Osteoblast (primary cell): ENCODE measurements at regions not wholly inside any gene's neighbourhood (a gene's known extent, or its start where the extent isn't known, plus 50 kb on each side); places are given as distances from the start of the nearest gene placed in this dataset. TPM values are rescaled to one million over a fixed set of nuclear protein-coding genes. Genes with fewer than 3 reads are reported as not detected.

Experiments
- DNase-seq: peaks from one replicate; pipeline ENCODE4 v3.0.0; 2011; ENCODE audit warnings: low spot score, mixed read lengths; ENCODE audit not compliant: insufficient read length; ENCODE audit errors: missing footprints
- H2AFZ ChIP-seq: 2 replicates; pipeline ENCODE4 v1.6.0; 2011; ENCODE audit warnings: mild to moderate bottlenecking, low read length
- H3K27ac ChIP-seq: 2 replicates; pipeline ENCODE4 v1.5.1; 2011; ENCODE audit warnings: mild to moderate bottlenecking, low read depth, low read length, moderate library complexity
- H3K27me3 ChIP-seq: 2 replicates; pipeline ENCODE4 v1.6.0; 2012; ENCODE audit warnings: mild to moderate bottlenecking, control low read depth, inconsistent platforms, low read length, moderate library complexity; ENCODE audit not compliant: insufficient read depth
- H3K36me3 ChIP-seq: 2 replicates; pipeline ENCODE4 v1.5.1; 2011; ENCODE audit warnings: mild to moderate bottlenecking, low read length, control low read depth, moderate library complexity; ENCODE audit not compliant: insufficient read depth
- H3K4me1 ChIP-seq: 2 replicates; pipeline ENCODE4 v1.5.1; 2011; ENCODE audit warnings: mild to moderate bottlenecking, low read length, control low read depth, moderate library complexity; ENCODE audit not compliant: insufficient read depth
- H3K4me2 ChIP-seq: 2 replicates; pipeline ENCODE4 v1.6.0; 2011; ENCODE audit warnings: mild to moderate bottlenecking, low read length; ENCODE audit not compliant: insufficient read depth
- H3K4me3 ChIP-seq: fragments of 200-600 bp; sonication (generic); 3 replicates; pipeline ENCODE4 v1.5.1; 2012; ENCODE audit warnings: mild to moderate bottlenecking, low read length, inconsistent platforms; ENCODE audit not compliant: insufficient read depth
- H3K79me2 ChIP-seq: 2 replicates; pipeline ENCODE4 v1.6.0; 2012; ENCODE audit warnings: mild to moderate bottlenecking, low read length, control low read depth, inconsistent platforms; ENCODE audit not compliant: insufficient read depth
- H3K9me3 ChIP-seq: 2 replicates; pipeline ENCODE4 v1.5.1; 2011; ENCODE audit warnings: low read depth, low read length, control low read depth
- H4K20me1 ChIP-seq: 2 replicates; pipeline ENCODE4 v1.6.0; 2012; ENCODE audit warnings: mild to moderate bottlenecking, low read length, control low read depth; ENCODE audit not compliant: insufficient read depth
- CTCF ChIP-seq: IDR thresholded peaks from 2 replicates; pipeline ENCODE4 v1.5.1; 2011; ENCODE audit warnings: mild to moderate bottlenecking, low read depth, low read length, moderate library complexity; ENCODE audit errors: extremely low read depth
- small RNA-seq: library from RNA; depleted of rRNA; stranded (forward); fragments of <200 nt; gene quantifications from one replicate; pipeline ENCODE3, GENCODE V24; 2012

- Histone ChIP-seq H3K36me3 (no peaks in the 10 kb centered on the region), H2AFZ (no peak overlapping the region), H3K79me2 (no peaks in the 10 kb centered on the region), H4K20me1 (no peaks in the 10 kb centered on the region), H3K27me3 (no peaks in the 10 kb centered on the region), H3K9me3 (no peaks in the 10 kb centered on the region), H3K4me1 (peaks cover 3% of the 10 kb centered on the region), H3K4me3 (no peak overlapping the region), H3K27ac (no peak overlapping the region), H3K4me2 (no peak overlapping the region)
- no peak for TF ChIP-seq CTCF
- DNase-seq, result no peak
Observed at GRCh38 chr13:67292886-67293285, 62.8 kb upstream of the PCDH9 start.

- Histone ChIP-seq H2AFZ (no peak overlapping the region), H3K27me3 (no peaks in the 10 kb centered on the region), H3K79me2 (no peaks in the 10 kb centered on the region), H3K9me3 (no peaks in the 10 kb centered on the region), H3K4me1 (no peaks in the 10 kb centered on the region), H3K4me3 (no peak overlapping the region), H3K27ac (no peak overlapping the region), H4K20me1 (no peaks in the 10 kb centered on the region), H3K36me3 (no peaks in the 10 kb centered on the region), H3K4me2 (no peak overlapping the region)
- DNase-seq, result no peak
- no peak for TF ChIP-seq CTCF
Observed at GRCh38 chr13:67285611-67286010, 55.5 kb upstream of the PCDH9 start.

- Histone ChIP-seq H3K9me3 (no peaks in the 10 kb centered on the region), H3K4me2 (no peak overlapping the region), H4K20me1 (no peaks in the 10 kb centered on the region), H3K27ac (no peak overlapping the region), H3K4me1 (peaks cover 5% of the 10 kb centered on the region), H3K36me3 (no peaks in the 10 kb centered on the region), H3K79me2 (no peaks in the 10 kb centered on the region), H2AFZ (no peak overlapping the region), H3K4me3 (no peak overlapping the region), H3K27me3 (no peaks in the 10 kb centered on the region)
- no peak for TF ChIP-seq CTCF
- DNase-seq, result no peak
Observed at GRCh38 chr13:67283637-67284036, 53.5 kb upstream of the PCDH9 start.

- H3K4me2 ChIP-seq, result no peak overlapping the region
- no peak overlapping the region for H2AFZ ChIP-seq
- DNase-seq, result no peak
- H3K36me3 ChIP-seq, result no peaks in the 10 kb centered on the region
- TF ChIP-seq CTCF, result no peak
- no peaks in the 10 kb centered on the region for H3K79me2 ChIP-seq
- no peaks in the 10 kb centered on the region for H3K27me3 ChIP-seq
- peaks cover 16% of the 10 kb centered on the region for H3K4me1 ChIP-seq
- H3K4me3 ChIP-seq, result no peak overlapping the region
- H3K27ac ChIP-seq, result no peak overlapping the region
- H4K20me1 ChIP-seq, result no peaks in the 10 kb centered on the region
- no peaks in the 10 kb centered on the region for H3K9me3 ChIP-seq
Observed at GRCh38 chr13:67281466-67281865, 51.3 kb upstream of the PCDH9 start.

Small RNA genes lying in the stretch of these regions (small RNA-seq; reads per million reads assigned to genes)
- not detected for gene RN7SL761P
- gene RPL37P21, result not detected
- gene RPS3AP52, result not detected
- not detected for gene SNRPFP3
